GM12872 (cell line): ENCODE measurements at regions not wholly inside any gene's neighbourhood (a gene's known extent, or its start where the extent isn't known, plus 50 kb on each side); places are given as distances from the start of the nearest gene placed in this dataset.

Experiments used
- CTCF ChIP-seq: IDR thresholded peaks from 3 replicates; pipeline ENCODE4 v1.5.1; 2011; ENCODE audit warnings: low read depth, mild to moderate bottlenecking, low read length, moderate library complexity; ENCODE audit not compliant: insufficient read depth

- no peak for TF ChIP-seq CTCF
Observed at GRCh38 chr2:22800412-22800811, 584.6 kb upstream of the KLHL29 start.

- no peak for TF ChIP-seq CTCF
Observed at GRCh38 chr2:22801071-22801470, 583.9 kb upstream of the KLHL29 start.

GRCh38 chr2:22801970-22802369 lies 583.0 kb upstream of the KLHL29 start:
- no peak for TF ChIP-seq CTCF

- no peak for TF ChIP-seq CTCF
Observed at GRCh38 chr2:22807872-22808271, 577.1 kb upstream of the KLHL29 start.

- no peak for TF ChIP-seq CTCF
Observed at GRCh38 chr2:22810602-22811001, 574.4 kb upstream of the KLHL29 start.

GRCh38 chr2:22812065-22812680 lies 572.8 kb upstream of the KLHL29 start:
- TF ChIP-seq CTCF, result no peak

- TF ChIP-seq CTCF, result no peak
Observed at GRCh38 chr2:22817197-22817596, 567.8 kb upstream of the KLHL29 start.
